ENCODE measurements at regions not wholly inside any gene's neighbourhood (a gene's known extent, or its start where the extent isn't known, plus 50 kb on each side); places are given as distances from the start of the nearest gene placed in this dataset.

GRCh38 chr5:112004867-112005622 lies 248.1 kb upstream of the NREP start:
- no peak overlapping the region for H3K4me3 ChIP-seq (replicated peaks; ENCODE audit: insufficient read depth, low read length)
- no peak overlapping the region for H3K27ac ChIP-seq (replicated peaks)
- no peak for DNase-seq (ENCODE audit: low read depth in 1 of 2, low spot score in 1 of 2)
- H3K27me3 ChIP-seq (ENCODE audit: insufficient read depth, poor library complexity, severe bottlenecking): no peaks in the 10 kb centered on the region
- TF ChIP-seq CTCF (IDR thresholded peaks at IDR 0.05; ENCODE audit: insufficient read depth, low read length) (no peak), SPI1 (IDR thresholded peaks at IDR 0.05; ENCODE audit: borderline replicate concordance, low read depth) (no peak), POLR2AphosphoS5 (IDR thresholded peaks at IDR 0.05; ENCODE audit: low read depth) (no peak), GABPA (IDR thresholded peaks at IDR 0.05; ENCODE audit: low read depth) (no peak), REST (IDR thresholded peaks at IDR 0.05; ENCODE audit: insufficient replicate concordance, low read depth) (no peak)

- TF ChIP-seq POLR2AphosphoS5 (IDR thresholded peaks at IDR 0.05; ENCODE audit: low read depth) (no peak), CTCF (IDR thresholded peaks at IDR 0.05; ENCODE audit: insufficient read depth, low read length) (no peak), GABPA (IDR thresholded peaks at IDR 0.05; ENCODE audit: low read depth) (no peak), SPI1 (IDR thresholded peaks at IDR 0.05; ENCODE audit: borderline replicate concordance, low read depth) (no peak), REST (IDR thresholded peaks at IDR 0.05; ENCODE audit: insufficient replicate concordance, low read depth) (no peak)
- H3K27me3 ChIP-seq (ENCODE audit: insufficient read depth, poor library complexity, severe bottlenecking): no peaks in the 10 kb centered on the region
- H3K27ac ChIP-seq (replicated peaks): no peak overlapping the region
- no peak overlapping the region for H3K4me3 ChIP-seq (replicated peaks; ENCODE audit: insufficient read depth, low read length)
- DNase-seq (ENCODE audit: low read depth in 1 of 2, low spot score in 1 of 2): no peak
These were observed 245.4 kb upstream of the NREP start for GRCh38 chr5:112002376-112002775.

- Histone ChIP-seq H3K4me3 (replicated peaks; ENCODE audit: insufficient read depth, low read length) (no peak overlapping the region), H3K27me3 (ENCODE audit: insufficient read depth, poor library complexity, severe bottlenecking) (no peaks in the 10 kb centered on the region), H3K27ac (replicated peaks) (no peak overlapping the region)
- no peak for TF ChIP-seq REST (IDR thresholded peaks at IDR 0.05; ENCODE audit: insufficient replicate concordance, low read depth)
- no peak for TF ChIP-seq CTCF (IDR thresholded peaks at IDR 0.05; ENCODE audit: insufficient read depth, low read length)
- no peak for TF ChIP-seq POLR2AphosphoS5 (IDR thresholded peaks at IDR 0.05; ENCODE audit: low read depth)
- TF ChIP-seq GABPA (IDR thresholded peaks at IDR 0.05; ENCODE audit: low read depth): no peak
- no peak for TF ChIP-seq SPI1 (IDR thresholded peaks at IDR 0.05; ENCODE audit: borderline replicate concordance, low read depth)
- no peak for DNase-seq (ENCODE audit: low read depth in 1 of 2, low spot score in 1 of 2)
These were observed 242.3 kb upstream of the NREP start for GRCh38 chr5:111999286-111999685.
